HG02885 (cell line): ENCODE measurements at regions not wholly inside any gene's neighbourhood (a gene's known extent, or its start where the extent isn't known, plus 50 kb on each side); places are given as distances from the start of the nearest gene placed in this dataset.
"Not testable (repeated sequence)": the region's sequence is repeated elsewhere in the genome, so short reads cannot be mapped to it uniquely, and the experiment has no call there.

Source experiments
- ATAC-seq: cut with Tn5 transposase; IDR thresholded peaks from one replicate; pipeline ENCODE4 v1.9.1; 2021; ENCODE audit warnings: mild to moderate bottlenecking; ENCODE audit not compliant: unreplicated experiment, poor library complexity

DNA sequence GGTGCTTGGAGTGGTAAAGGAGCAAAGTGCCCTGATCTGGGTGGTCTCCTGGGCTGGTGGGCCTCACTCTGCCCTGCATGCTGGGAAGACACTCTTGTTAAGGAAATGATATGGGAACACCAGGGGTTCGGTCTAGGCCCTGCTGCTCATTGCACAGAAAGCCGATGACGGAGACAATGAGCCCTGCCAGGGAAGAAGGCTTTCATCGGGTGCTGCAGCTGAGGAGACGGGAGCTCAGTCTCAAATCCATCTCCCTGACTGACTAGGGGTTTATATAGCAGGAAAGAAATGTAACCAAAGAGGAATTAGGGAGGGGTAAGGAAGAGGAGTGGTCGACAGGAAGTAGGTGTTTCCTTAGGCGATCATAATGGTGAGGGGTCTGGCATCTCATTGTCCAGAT, 253.4 kb downstream of the TEX29 start:
- no peak for ATAC-seq

DNA sequence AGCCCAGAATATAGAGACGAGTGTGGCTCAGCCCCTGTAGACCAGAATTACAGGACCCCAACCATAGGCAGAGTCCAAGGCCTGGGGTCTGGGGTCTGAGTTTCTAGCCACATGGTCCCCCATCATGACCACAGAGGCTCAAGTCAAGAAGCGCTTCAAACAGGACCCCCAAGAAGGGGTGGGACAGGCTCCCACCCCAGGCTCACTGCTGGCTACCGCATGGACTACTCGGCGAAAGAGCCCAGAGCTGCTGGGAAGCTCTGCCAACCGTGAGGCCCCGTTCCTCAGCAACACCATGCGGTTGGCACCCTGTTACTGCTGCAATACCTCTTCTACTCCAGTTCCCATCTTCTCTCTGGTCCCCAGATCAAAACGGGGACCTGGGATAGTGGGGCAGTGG, 254.8 kb downstream of the TEX29 start:
- ATAC-seq = no peak

DNA sequence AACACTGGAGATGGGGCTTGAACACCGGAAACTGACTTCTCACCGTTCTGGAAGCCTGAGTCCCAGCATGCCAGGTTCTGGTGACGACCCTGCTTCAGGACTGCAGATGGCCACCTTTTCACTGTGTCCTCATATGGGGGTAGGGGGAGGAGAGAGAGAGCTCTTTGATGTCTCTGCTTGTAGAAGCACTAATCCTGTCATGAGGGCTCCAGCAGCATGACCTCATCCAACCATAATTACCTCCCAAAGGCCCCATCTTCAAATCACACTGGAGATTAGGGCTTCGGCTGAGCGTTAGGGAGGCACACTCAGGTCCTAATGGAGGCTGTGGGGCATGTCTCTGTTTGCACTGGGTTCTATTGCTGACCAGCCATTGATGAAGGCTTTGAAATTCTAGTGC, 255.3 kb downstream of the TEX29 start:
- no peak for ATAC-seq

DNA sequence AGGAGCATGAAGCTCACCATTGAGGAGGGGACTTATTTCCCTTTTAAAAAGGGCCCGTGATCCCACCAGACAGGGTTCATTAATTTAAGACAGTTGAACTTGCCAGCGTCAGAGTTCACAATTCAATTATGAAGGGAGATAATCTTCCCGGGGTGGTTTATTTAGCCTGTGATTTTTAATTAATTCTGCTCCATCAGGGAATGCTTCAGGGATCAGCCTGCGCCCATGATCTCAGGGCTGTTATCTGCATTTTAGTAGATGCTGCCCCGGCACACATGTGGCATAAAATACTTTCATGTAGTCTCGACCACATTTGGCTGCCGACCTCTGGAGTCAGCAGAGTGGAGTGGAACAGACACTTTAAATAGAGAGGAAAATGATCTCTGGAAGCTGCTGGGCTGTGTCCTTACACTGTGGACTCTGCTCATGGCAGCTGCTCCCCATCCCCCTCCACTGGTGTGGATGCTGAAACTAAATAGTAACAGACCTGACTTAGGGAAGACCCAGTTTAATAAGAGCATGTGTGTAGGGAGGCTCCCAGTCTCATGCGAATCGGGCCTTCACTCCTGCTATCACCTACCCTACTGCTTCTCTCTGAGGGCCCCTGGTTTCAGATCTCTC, 256.9 kb downstream of the TEX29 start:
- ATAC-seq = no peak

DNA sequence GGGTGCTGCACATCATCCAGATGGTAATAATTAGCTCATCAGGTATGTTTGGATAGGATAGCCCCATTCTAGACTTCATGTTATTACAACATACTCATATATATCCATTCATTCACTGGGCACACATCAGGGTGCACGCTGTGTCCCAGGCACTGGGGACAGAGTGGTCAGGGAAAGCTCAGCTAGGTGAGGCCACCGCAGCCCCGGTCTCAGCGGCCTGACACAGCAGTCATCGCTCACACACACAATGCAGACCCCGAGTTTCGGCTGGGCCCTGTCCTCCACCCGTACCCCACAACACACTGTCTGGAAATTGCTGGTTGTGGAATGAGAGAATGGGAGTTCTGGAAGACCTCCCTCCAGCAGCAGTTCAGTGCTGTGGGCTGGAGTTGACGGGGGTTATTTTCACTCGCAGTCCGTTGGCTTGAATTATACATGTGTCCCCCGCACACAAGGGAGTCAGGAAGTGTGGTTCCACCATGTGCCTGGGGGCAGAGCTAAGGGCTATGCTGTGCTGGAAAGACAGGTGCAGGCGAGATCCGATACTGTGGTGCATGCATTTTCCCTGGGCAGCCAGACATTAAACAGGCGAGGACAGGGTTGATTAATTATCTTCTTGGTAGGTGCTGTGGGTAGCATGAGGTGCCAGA, 257.6 kb downstream of the TEX29 start:
- no peak for ATAC-seq

DNA sequence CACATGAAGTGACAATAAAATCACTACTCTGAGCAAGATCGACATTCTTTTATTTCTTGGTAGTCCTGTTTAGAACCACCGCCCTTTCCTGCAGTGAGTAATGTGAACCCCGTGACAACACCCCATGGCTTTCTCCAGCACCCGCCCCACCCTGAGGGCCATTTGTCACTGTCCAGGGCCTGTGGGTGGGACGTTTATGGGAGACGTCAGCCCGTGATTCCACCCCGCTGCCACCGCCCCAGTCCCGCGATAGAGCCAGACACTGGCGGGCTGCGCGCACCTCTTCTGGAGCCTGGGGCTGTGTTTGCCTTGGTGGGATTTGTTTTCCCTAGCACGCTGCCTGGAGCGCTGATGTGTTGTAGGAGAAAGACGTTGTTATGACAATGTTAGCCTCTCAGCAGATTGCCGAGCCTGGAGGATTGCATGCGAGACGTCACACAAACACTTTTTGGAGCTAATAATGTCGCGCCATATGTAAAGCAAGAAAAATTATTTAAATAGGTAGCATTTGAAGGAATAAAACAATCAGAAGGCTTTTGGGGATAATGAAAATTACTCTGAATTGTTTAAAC, 263.7 kb downstream of the TEX29 start:
- ATAC-seq = no peak

DNA sequence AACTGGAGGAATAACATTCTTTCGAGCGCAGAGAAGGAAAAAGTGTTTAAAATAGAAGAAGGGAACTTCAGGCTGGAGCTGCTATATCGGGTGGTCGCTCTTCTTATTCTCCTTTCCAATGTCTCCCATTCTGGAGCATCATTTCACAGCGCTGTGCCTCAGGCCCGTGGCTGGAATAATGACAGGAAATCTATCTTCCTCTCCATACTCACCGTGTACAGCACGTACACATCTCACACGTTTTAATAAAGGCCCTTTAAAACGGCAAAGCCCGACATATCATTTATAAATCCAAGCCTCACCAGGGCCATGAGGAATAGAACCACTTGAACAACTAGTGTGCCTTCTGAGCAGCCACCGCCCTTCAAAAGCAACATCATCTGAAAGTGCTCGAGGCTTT, 264.4 kb downstream of the TEX29 start:
- no peak for ATAC-seq

DNA sequence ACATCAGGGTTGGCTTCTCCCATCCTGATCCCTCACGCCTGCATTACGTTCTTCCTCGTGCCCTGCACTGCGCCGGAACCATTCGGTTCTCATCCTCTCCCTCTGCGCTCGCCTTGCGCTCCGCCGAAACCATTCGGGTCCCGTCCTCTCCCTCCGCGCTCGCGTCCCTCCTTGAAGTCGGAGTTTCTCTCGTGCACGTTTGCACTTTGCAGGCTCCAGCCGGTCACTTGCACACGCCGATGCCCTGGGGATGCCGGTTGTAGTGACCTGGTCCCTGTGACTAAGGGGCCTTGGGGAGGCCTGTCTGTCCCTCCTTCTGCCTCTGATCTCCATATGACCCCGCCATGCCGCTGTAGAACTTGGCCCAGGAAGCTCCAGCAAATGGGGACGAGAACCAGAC, 265.8 kb downstream of the TEX29 start:
- no peak for ATAC-seq

DNA sequence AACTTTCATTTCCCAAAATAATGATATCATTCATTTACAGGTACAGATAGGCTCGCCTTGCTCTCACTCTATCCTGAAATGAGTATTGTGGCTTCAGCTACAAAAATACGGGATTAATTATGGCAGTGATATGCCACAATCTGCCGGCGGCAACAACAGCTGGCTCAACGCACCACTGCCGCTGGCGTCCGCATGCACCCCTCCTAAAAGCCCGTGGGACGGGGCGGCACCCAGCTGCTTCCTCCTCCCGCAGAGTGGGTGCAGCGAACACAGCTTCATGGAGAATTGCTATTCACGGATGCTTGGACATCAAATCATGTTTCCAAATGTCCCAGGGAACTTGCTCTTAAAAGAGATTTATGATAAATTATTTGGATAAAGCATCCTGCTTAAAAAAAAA, 266.8 kb downstream of the TEX29 start:
- ATAC-seq = no peak

DNA sequence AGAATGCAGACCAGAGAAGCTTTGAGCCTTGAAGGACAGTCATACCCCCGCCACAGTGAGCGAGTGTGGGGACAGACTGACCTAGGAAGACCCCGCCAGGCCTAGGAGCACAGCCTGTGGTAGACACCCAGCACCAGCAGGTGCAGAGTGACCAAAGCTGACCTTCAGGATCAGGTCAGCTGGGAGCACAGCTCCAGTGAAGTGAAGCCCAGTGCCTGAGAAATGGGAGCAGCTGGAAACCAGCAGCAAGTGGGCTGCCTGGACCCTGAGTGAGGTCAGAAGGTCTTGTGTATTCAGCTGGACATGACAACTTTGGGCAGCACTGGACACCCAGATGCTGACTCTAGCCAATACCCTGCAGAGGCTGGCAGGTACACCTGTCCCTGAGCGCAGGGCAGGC, 268.9 kb downstream of the TEX29 start:
- ATAC-seq = no peak

DNA sequence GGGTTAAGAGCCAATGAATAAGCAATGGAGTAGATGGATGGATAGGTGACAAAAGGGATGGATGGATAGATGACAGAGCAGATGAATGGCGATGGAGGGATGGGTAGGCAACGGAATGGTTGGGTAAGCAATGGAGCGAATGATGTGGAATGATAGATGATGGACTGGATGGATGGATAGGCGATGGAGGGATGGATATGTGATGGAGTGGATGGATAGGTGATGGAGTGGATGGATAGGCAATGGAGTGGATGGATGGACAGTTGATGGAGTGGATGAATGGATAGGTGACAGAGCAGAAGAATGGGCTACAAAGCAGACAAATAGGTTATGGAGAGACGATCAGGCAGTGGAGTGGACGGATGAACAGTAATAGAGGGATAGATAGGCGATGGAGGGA, 269.6 kb downstream of the TEX29 start:
- ATAC-seq = no peak

DNA sequence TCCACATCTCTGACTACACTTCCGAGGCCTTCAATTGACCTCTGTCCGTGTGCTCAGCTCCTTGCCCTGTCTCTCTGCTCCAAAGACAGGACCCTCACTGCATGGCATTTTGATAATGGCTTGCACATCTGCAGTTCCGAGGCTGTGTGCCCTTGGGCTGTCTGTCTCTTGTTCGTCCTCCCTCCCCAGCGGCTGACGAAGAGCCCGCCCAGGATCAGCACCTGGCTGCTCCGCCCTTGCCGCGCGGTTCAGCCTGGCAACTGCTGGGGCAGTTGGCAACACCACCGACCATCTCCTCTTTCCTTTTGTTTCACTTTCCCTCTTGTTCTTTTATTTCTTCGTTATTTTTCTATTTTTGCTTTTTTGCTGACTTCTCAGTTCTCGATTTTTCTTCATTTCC, 270.4 kb downstream of the TEX29 start:
- ATAC-seq = no peak

DNA sequence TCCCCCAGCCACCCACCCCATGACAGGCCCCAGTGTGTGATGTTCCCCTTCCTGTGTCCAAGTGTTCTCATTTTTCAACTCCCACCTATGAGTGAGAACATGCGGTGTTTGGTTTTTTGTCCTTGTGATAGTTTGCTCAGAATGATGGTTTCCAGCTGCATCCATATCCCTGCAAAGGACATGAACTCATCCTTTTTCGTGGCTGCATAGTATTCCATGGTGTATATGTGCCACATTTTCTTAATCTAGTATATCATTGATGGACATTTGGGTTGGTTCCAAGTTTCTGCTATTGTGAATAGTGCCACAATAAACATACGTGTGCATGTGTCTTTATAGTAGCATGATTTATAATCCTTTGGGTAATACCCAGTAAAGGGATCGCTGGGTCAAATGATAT, 273.0 kb downstream of the TEX29 start:
- not testable (repeated sequence) for ATAC-seq

DNA sequence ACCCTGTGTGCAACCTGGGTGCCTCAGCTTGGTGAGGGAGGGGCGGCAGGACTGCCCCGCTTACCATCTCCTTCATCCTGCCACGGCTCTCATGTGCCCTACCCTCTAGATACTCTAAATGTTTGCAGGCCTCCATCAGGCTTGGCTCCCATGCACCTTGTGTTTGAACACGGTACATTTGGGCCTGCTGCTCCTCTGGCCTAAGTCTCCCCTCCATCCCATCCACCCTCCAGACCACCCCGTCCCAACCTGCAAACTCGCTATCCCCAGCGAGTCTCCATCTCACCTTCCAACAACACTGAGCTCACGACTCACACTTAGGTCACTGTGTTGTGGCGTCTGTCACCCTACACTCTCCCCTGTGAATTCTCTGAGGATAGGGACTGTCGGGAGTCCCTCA, 274.2 kb downstream of the TEX29 start:
- no peak for ATAC-seq

DNA sequence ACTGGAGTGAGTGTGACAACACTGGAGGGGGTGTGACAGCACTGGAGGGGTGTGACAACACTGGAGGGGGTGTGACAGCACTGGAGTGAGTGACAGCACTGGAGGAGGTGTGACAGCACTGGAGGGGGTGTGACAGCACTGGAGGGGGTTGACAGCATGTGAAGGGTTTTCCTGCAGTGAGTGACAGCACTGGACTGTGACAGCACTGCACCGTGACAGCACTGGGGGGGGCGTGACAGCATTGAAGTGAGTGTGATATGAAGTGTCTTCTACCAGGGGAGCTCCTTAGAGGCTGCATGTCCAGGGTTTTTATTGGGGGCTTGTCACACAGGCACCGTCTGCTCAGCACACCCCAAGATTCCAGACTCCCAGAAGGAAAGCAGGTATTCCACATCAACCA, 274.8 kb downstream of the TEX29 start:
- ATAC-seq = no peak

DNA sequence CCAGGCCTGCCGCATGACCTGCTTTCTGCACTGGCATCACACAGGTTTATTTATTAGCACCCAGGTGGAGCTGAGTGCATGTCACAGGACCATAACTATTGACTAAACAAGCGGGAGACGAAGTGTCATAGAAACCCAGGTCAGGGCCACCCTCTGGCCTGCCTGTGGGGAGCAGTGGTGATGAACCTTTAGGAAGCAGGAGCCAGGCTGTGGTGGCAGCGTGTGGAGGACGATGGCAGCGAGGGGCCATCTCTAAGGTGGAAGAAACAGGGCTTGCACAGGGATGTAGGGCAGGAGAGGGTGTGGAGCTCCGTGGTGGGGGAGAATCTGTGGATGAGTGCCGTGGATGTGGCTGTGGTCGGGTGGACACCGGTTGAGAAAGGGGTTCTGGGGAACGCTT, 275.3 kb downstream of the TEX29 start:
- no peak for ATAC-seq

DNA sequence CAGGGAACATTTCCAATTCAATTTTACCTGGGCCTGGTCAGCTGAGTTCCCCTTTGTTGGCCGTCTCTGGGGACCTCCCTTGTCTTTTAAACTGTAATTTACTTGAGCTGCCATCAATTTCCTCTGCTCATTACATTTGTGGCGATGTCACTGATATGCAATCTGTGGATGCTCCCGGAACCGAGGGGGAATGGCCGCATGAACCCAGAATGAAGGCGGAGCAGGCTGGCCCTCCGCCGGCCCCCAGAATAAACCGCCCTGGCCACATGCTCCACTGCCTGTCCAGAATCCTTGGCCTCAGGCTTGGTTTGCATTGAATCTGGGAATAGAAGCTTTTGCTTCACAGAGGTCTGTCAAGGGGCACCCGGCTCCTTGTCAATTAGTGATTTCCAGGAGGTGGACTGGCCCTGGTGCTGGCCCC, 276.8 kb downstream of the TEX29 start:
- no peak for ATAC-seq

DNA sequence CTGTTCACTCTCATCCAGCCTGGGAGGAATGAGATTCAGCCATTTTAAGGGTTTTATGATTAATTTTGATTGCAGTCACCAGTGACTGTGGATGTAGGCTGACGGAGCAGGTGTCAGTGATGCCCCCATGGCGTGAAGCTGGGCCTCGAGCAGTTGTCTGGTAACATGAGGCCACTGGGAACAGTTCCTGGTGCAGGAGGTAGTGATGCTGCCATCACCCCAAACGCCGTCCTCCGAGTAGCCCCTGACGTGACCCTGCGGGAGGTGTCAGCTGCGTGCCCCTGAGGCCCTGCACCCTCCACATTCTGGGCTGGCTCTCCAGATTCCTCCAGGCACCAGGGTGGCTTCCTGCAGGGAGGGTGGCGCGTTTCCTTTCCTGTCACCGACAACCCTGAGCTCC, 277.2 kb downstream of the TEX29 start:
- no peak for ATAC-seq

DNA sequence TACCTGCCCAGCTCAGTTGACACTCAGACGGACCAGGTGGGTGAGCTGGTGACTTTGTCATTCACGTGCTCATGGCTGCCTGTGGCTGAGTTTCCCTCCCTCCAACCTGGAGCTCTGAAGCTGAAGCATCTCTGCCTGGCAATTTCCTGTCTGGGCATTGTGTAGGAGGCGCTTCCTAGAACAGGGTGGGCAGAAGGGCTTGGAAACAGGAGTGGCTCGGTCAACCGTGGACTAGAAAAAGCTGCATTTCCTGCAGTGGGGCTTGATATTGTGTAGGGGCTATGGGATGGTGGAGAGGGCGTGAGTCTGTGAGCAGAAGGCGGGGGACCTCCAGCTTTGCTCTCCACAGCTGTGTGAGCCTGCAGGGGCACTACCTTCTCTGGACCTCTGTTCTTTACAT, 278.3 kb downstream of the TEX29 start:
- ATAC-seq = no peak

DNA sequence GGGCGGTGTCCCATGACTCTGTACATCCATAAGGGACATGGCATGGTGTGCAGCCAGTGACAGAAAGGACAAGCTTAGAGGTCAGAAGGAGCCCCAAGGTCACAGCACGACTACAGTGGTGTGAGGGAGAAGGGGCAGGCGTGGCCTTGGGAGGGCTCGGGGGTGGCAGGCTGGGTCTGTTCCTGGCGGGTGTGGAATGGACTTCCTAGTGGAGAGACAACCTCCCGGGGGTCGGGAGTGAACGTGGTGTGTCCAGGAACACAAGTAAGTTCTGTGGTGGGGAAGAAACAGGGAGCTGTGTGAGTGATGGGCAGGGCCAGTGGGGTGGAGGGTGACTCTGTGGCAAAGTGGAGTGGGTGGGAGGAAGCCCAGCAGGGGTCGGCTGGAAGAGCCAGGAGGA, 279.3 kb downstream of the TEX29 start:
- ATAC-seq = no peak

DNA sequence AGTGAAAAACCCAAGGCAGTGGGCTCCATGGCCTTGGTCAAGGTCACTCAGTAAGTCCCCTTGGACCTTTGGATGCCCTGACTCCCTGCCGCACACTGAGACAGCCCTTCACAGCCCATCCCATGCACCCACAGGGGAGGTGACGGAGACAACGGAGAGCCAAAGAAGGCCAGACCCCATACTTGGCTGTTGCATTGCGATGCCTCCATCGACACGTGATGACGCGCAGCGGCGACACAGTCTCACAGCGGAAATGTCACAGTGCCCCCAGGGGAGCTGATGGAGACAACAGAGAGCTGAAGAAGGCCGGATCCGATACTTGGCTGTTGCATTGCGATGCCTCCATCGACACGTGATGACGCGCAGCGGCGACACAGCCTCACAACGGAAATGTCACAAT, 282.4 kb downstream of the TEX29 start:
- ATAC-seq = no peak

DNA sequence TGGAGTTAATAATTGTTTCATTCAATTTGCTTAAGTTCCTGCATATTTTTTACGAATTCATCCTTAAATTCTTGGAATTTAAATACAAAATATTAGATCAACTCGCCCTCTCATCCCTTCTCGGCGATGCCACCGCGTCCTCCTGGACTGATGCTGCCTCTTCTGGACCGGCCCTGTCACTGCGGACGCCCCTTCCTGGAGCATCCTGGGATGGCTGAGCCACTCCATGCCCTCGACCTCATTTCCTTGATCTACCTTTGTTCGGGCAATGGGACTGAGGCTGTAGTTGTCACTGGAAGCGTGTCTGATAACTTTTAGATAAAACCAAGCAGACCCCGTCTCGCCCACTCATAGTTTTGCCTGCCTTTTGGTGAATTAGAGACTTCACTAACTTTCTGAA, 283.7 kb downstream of the TEX29 start:
- ATAC-seq = no peak
